B cell (primary cell): ENCODE measurements at regions not wholly inside any gene's neighbourhood (a gene's known extent, or its start where the extent isn't known, plus 50 kb on each side); places are given as distances from the start of the nearest gene placed in this dataset.

Source experiments
- ATAC-seq: fragments of 200-7000 bp; cut with Tn5 transposase; one replicate; pipeline ENCODE4 v1.10.0; 2021; ENCODE audit warnings: low read depth, mild to moderate bottlenecking, moderate number of reproducible peaks, moderate library complexity
- CTCF ChIA-PET: fragments of 350-600 bp; sonication (Branson Sonifier 250); formaldehyde crosslinking; loops from one replicate; lab custom pipeline; 2021; ENCODE audit warnings: antibody characterized with exemption, inconsistent platforms; lab: Charles Lee
- POLR2A ChIA-PET: fragments of 350-600 bp; sonication (Branson Sonifier 250); formaldehyde crosslinking; loops from one replicate; lab custom pipeline; 2021; ENCODE audit warnings: antibody characterized with exemption; lab: Charles Lee
- DNase-seq: peaks from one replicate; pipeline ENCODE4 v3.0.0; 2013
- H2AFZ ChIP-seq: 2 replicates; pipeline ENCODE4 v1.6.1; 2012; ENCODE audit warnings: mild to moderate bottlenecking, low read depth, low read length; ENCODE audit not compliant: insufficient read depth, poor library complexity, severe bottlenecking
- H3K27ac ChIP-seq, 2 donors: 1 replicate in 1 of 2; 2 replicates in 1 of 2; pipeline ENCODE4 v1.5.1; 2012 to 2013; ENCODE audit warnings: low read length in 2 of 2, mild to moderate bottlenecking in 2 of 2, moderate library complexity in 1 of 2
- H3K27me3 ChIP-seq, 4 experiments: fragments of 200-600 bp in 1 of 4; sonication (generic) in 1 of 4; replicated peaks in 1 of 4; 1 replicate in 2 of 4; 2 replicates in 2 of 4; pipeline versions ENCODE4 v1.6.1 to v1.7.0; 2013 to 2016; ENCODE audit warnings: low read length in 3 of 4, mild to moderate bottlenecking in 2 of 4, mixed read lengths in 1 of 4, moderate library complexity in 1 of 4; ENCODE audit not compliant: insufficient read depth in 4 of 4, control insufficient read depth in 3 of 4; ENCODE audit errors: control extremely low read depth in 1 of 4
- H3K36me3 ChIP-seq, 2 experiments: replicated peaks in 1 of 2; 1 replicate in 1 of 2; 2 replicates in 1 of 2; pipeline versions ENCODE4 v1.6.1 to v1.7.1; 2013; ENCODE audit warnings: low read length in 1 of 2; ENCODE audit not compliant: insufficient read depth in 2 of 2, control insufficient read depth in 1 of 2; ENCODE audit errors: control extremely low read depth in 1 of 2, extremely low read depth in 1 of 2
- H3K4me1 ChIP-seq, 2 donors: fragments of 200-600 bp in 1 of 2; sonication (generic) in 1 of 2; 1 replicate in 1 of 2; 2 replicates in 1 of 2; pipeline versions ENCODE4 v1.5.1 to v1.6.1; 2013 to 2017; ENCODE audit warnings: low read length in 2 of 2; ENCODE audit not compliant: control insufficient read depth in 2 of 2, insufficient read depth in 2 of 2
- H3K4me2 ChIP-seq: replicated peaks from 2 replicates; pipeline ENCODE3; 2012; ENCODE audit warnings: mild to moderate bottlenecking, low read depth, low read length; ENCODE audit not compliant: poor library complexity, severe bottlenecking
- H3K4me3 ChIP-seq, 5 experiments: fragments of 200-600 bp in 1 of 5; sonication (generic) in 1 of 5; 1 replicate in 3 of 5; 2 replicates in 2 of 5; pipeline versions ENCODE4 v1.5.1 to v1.7.0; 2011 to 2016; ENCODE audit warnings: low read length in 4 of 5, mild to moderate bottlenecking in 4 of 5, low read depth in 2 of 5, control low read depth in 1 of 5, moderate library complexity in 1 of 5; ENCODE audit not compliant: insufficient read depth in 1 of 5; ENCODE audit errors: control extremely low read depth in 1 of 5, extremely low read depth in 1 of 5
- H3K79me2 ChIP-seq: fragments of 200-600 bp; sonication (generic); one replicate; pipeline ENCODE4 v1.6.0; 2016; ENCODE audit warnings: low read length; ENCODE audit not compliant: control insufficient read depth, insufficient read depth
- H3K9ac ChIP-seq: fragments of 200-600 bp; sonication (generic); 2 replicates; pipeline ENCODE4 v1.6.1; 2017; ENCODE audit warnings: mild to moderate bottlenecking, low read length, moderate library complexity
- H3K9me3 ChIP-seq, 3 donors: one replicate each; pipeline versions ENCODE4 v1.6.1 to v1.7.1; 2013; ENCODE audit warnings: low read length in 2 of 3; ENCODE audit not compliant: control insufficient read depth in 2 of 3, insufficient read depth in 1 of 3; ENCODE audit errors: control extremely low read depth in 1 of 3
- H4K20me1 ChIP-seq: 2 replicates; pipeline ENCODE4 v1.6.0; 2012; ENCODE audit warnings: mild to moderate bottlenecking, low read length; ENCODE audit not compliant: insufficient read depth, control insufficient read depth, poor library complexity, severe bottlenecking
- H3K27ac Mint-ChIP-seq: one replicate; pipeline ENCODE4 v1.8.0; 2021; ENCODE audit warnings: mixed read lengths
- H3K27me3 Mint-ChIP-seq: one replicate; pipeline ENCODE4 v1.8.0; 2021; ENCODE audit warnings: mixed read lengths
- H3K4me1 Mint-ChIP-seq: one replicate; pipeline ENCODE4 v1.8.0; 2021; ENCODE audit warnings: mixed read lengths
- H3K4me3 Mint-ChIP-seq: one replicate; pipeline ENCODE4 v1.8.0; 2021; ENCODE audit warnings: mixed read lengths
- H3K9me3 Mint-ChIP-seq: one replicate; pipeline ENCODE4 v1.8.0; 2022; ENCODE audit warnings: mixed read lengths; ENCODE audit not compliant: insufficient read depth
- EZH2 ChIP-seq: IDR thresholded peaks from 2 replicates; pipeline ENCODE4 v1.6.1; 2012; ENCODE audit warnings: borderline replicate concordance, low read depth, mild to moderate bottlenecking, moderate library complexity, low read length; ENCODE audit not compliant: insufficient read depth, poor library complexity, severe bottlenecking
- WGBS: methylation state at CpG from one replicate; pipeline ENCODE4 v1.1.5; 2013; ENCODE audit warnings: missing lambda C conversion rate; ENCODE audit not compliant: insufficient coverage; 5-methylcytosine and 5-hydroxymethylcytosine counted together
- intact Hi-C: fragments of 100-400 bp; cut with micrococcal nuclease; formaldehyde crosslinking; loops from one replicate; pipeline ENCODE4 v1.10.0; 2022
- TF ChIP-seq, protein P1 (sequence below): fragments of 200-600 bp; IDR thresholded peaks from one replicate; pipeline ENCODE4 v1.8.0; 2022; ENCODE audit warnings: antibody characterized with exemption, mild to moderate bottlenecking

DNA sequence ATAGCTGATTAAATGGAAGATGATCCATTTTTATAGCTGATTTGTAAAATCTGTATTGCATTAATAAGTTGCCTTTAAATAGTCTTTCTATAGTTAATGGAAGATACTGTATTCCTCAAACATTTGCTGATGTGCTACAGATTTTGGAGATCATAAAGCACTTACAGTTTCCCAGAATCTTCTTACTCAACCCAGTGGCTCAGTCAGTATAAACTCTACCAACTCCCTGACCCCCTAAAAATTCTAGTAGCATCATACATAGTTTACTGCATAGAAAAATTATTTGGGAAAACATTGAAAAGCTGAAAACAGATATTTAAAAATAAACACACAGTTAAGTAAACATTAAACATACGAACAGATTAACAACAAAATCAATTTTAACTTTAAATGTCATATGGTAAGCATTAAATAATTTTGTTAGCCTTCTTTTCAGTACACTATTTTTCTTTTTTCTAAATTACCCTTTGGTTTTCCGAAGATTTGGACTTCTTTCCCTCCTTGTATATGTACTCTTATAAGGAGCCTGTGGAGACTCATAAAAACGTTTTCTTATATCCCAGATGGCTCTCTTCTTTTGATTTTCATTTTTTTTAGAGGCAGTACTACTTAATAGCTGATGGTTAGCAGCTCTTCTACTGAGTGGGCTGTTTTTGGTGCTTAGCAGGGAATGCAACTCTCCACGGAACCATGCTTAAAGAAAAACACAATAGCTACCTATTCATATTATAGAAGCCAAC lies 62.7 kb upstream of the BMP5 start:
- H3K27me3 ChIP-seq = no peaks in the 10 kb centered on the region
- no peak overlapping the region for H2AFZ ChIP-seq
- H3K4me3 Mint-ChIP-seq = no peak overlapping the region
- no peaks in the 10 kb centered on the region for H3K4me1 Mint-ChIP-seq
- H3K4me1 ChIP-seq = no peaks in the 10 kb centered on the region
- no peak overlapping the region for H3K27ac Mint-ChIP-seq
- intact Hi-C loops = no loop called here
- H3K4me3 ChIP-seq = no peak overlapping the region
- no peak overlapping the region for H3K27ac ChIP-seq
- H3K79me2 ChIP-seq = no peaks in the 10 kb centered on the region
- CTCF ChIA-PET = no interaction called here
- no CpG with 5 or more reads among the region's 4 CpGs for WGBS
- no peak overlapping the region for H3K9ac ChIP-seq
- POLR2A ChIA-PET = no interaction called here
- H3K9me3 ChIP-seq = no peaks in the 10 kb centered on the region
- no peaks in the 10 kb centered on the region for H3K27me3 Mint-ChIP-seq
- no peaks in the 10 kb centered on the region for H3K36me3 ChIP-seq
- no peaks in the 10 kb centered on the region for H4K20me1 ChIP-seq
- no peak for TF ChIP-seq EZH2
- TF ChIP-seq, protein P1, sequence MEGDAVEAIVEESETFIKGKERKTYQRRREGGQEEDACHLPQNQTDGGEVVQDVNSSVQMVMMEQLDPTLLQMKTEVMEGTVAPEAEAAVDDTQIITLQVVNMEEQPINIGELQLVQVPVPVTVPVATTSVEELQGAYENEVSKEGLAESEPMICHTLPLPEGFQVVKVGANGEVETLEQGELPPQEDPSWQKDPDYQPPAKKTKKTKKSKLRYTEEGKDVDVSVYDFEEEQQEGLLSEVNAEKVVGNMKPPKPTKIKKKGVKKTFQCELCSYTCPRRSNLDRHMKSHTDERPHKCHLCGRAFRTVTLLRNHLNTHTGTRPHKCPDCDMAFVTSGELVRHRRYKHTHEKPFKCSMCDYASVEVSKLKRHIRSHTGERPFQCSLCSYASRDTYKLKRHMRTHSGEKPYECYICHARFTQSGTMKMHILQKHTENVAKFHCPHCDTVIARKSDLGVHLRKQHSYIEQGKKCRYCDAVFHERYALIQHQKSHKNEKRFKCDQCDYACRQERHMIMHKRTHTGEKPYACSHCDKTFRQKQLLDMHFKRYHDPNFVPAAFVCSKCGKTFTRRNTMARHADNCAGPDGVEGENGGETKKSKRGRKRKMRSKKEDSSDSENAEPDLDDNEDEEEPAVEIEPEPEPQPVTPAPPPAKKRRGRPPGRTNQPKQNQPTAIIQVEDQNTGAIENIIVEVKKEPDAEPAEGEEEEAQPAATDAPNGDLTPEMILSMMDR = no peak
- ATAC-seq = no peak
- peaks cover 6% of the 10 kb centered on the region for H3K9me3 Mint-ChIP-seq
- no peak overlapping the region for H3K4me2 ChIP-seq
- DNase-seq = no peak

DNA sequence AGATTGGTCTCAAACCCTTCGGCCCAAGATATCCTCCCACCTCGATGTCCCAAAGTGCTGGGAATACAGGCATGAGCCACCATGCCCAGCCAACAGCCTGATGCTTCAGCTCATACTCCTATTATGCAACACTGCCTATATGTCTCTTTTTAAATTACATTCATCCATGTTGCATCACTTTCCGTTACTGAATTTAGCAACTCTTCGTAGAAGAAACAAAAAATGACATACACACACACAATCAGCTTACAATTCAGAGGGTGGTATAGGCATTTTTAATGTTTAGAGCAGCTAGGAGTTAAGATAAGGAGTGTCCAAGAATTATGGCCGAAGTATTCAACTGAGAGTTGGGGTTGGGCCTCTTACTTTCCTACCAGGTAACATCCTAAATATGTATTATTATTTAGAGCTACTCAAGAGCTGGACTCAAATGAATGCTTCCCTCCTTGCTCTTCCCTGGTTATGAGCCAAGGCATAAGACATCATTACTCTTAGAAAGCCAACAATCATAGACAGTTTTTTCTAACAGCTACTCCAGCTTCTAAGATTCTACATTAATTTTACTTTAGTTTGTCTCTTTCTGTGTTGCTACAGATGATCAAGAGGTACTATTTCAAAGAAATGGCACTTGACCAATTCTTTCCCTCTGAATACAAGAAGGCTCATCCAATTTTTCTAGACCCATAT lies 62.0 kb upstream of the BMP5 start:
- ATAC-seq (no peak), DNase-seq (no peak)
- Mint-ChIP-seq H3K4me1 (no peaks in the 10 kb centered on the region), H3K27ac (no peak overlapping the region), H3K9me3 (peaks cover 6% of the 10 kb centered on the region), H3K4me3 (no peak overlapping the region), H3K27me3 (no peaks in the 10 kb centered on the region)
- no peak overlapping the region for H2AFZ ChIP-seq
- 89% methylated on average over 2 of the region's 5 CpGs for WGBS
- no peak overlapping the region for H3K27ac ChIP-seq
- H4K20me1 ChIP-seq = no peaks in the 10 kb centered on the region
- H3K4me1 ChIP-seq = no peaks in the 10 kb centered on the region
- H3K9me3 ChIP-seq = no peaks in the 10 kb centered on the region
- CTCF ChIA-PET = no interaction called here
- POLR2A ChIA-PET = no interaction called here
- no peak overlapping the region for H3K4me3 ChIP-seq
- intact Hi-C loops = no loop called here
- no peak for TF ChIP-seq EZH2
- TF ChIP-seq, protein P1 = no peak
- no peak overlapping the region for H3K9ac ChIP-seq
- no peak overlapping the region for H3K4me2 ChIP-seq
- H3K79me2 ChIP-seq = no peaks in the 10 kb centered on the region
- no peaks in the 10 kb centered on the region for H3K36me3 ChIP-seq
- H3K27me3 ChIP-seq = no peaks in the 10 kb centered on the region
